Dedifferentiated amniotic fluid mesenchymal stem cell (primary cell): ENCODE measurements at regions not wholly inside any gene's neighbourhood (a gene's known extent, or its start where the extent isn't known, plus 50 kb on each side); places are given as distances from the start of the nearest gene placed in this dataset.
"Not testable (repeated sequence)": the region's sequence is repeated elsewhere in the genome, so short reads cannot be mapped to it uniquely, and the experiment has no call there.

Experiments used
- DNase-seq: peaks from one replicate; pipeline ENCODE4 v3.0.0-alpha.2; 2016; ENCODE audit errors: extremely low spot score

DNA sequence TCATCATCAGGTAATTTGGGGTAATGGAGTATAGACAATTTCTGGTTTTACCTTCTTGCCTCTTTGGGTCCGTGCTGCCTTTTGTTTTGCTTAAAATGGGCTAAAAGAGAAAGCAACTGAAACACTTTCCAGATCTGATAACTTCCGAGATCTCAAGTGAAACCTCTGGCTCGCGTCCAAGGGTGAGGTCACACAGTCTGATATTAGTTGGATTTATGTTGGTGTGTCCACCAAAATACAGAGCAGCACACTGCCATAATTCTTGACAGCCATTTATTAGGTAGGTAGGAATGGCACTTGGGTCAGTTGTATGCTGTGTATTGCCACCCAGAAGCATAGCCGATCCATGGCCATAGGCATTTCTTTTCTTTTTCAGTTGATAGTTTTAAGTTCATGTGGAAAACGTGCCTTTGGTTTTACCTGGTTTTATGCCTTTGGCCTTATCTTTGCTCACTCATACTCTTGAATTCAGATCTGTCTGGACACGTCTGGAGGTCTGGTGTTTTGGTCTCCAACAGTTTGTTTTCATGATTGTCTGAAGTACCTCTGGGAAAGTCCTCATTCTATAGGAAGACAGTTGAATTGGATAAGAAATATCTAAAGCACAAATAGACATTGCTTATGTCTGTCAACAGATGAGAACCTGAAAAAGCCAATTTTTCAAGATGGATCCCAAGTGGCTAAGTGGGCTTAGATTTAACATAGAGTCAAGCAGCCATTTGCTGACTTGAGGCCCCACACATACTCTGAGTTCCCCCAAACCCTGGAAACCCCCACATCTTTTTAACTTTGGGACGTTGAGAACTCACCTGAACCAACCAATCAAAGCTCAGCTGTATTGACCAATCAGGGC is 320.8 kb downstream of the SOX4 start:
- no peak for DNase-seq

DNA sequence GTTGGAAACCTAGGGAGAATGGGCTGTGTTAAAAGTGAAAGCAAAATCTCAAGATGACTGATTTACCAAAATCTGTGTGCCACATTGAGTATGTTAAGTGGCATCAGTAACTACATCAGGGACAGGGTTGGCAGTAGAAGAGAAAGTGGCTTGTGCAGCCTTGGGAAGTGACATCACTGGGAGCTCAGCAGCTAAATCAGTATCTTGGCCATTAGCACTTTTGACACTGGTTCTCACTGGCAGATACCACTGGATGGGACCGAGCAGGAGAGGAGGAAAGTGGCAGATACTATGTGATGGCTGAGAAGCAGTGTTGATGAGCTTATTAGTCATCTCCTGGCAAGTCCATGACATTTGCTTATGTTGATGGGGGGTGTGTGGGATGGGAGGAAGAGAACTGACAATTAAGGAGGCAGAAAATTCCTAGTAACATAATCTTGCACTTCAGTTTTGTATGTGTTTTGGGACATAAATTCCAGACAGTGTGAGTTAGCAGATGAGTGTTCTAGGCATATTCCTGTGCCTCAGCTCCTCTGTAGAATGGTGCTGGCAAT is 322.2 kb downstream of the SOX4 start:
- no peak for DNase-seq

DNA sequence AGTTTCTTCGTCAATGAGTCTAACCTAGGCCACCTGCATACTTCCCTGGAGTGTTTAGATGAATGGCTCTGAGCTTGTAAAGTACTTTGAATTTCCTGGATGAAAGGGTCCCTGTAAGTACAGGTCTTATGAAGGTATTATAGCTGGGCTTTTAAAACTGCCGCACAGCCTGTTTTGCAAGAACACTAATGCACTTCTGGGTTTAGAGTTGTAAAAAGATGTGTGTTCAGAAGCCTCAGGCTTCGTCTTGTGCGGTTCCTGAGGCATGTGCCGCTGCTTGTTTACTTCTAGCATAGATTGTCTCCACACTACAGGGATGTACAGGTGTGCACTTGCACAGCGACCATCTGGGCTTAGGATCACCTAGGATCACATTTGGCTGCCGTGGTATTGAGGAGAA is 324.5 kb downstream of the SOX4 start:
- DNase-seq, result no peak

DNA sequence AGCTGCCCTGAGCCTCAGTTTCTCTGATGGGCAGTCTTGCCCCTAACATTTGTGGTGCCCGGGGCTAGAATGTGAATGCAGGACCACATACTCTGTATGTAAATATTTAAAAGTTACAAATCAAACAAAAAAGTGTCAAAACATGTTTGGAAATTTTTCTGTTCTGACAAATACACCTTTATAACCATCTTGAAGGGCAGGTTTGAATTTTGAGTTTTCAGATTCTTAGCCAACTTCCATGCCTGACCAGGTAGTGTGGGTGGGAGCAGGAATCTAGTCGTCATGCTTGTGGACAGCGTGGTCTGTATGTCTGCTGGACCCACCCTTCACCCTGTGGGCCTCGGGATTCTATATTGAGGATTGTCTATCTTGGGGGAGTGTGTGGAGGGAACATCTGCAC is 325.1 kb downstream of the SOX4 start:
- no peak for DNase-seq

DNA sequence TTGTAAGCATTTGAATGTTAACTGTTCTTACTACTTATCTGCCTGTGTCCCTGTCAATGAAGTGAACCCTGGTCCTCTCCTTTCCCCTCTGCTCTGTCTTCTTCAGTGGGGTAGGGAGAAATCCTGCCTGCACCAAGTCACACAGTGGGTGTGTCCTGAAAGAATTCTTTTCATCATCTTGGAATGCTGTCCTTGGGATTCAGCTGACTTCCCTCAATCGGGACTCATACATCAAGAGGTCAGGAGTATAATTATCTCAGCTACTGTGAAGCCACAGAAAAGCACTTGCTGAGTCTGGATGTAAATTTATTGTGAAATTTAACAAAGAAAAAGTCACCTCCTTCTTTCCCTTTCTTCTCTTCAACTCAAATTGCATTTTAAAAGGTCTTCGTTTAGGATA is 328.5 kb downstream of the SOX4 start:
- no peak for DNase-seq

DNA sequence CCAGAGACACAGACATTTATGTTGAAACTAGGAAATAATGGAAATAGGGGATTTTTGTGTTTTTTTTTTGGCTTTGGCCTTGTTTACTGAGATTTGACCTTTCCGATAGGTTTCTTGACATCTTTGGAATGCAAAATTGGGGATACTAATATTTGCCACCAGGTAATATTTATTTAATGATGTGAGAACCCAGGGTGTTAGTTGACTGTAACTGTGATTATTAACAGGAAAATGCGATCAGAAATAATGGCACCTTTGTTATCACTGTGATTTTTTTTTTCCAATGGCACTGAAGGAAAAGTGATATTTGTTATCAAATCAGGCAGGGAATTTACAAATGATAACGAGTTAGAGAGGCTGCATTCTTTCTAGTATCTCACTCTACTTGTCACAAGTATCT is 330.5 kb downstream of the SOX4 start:
- DNase-seq, result no peak

DNA sequence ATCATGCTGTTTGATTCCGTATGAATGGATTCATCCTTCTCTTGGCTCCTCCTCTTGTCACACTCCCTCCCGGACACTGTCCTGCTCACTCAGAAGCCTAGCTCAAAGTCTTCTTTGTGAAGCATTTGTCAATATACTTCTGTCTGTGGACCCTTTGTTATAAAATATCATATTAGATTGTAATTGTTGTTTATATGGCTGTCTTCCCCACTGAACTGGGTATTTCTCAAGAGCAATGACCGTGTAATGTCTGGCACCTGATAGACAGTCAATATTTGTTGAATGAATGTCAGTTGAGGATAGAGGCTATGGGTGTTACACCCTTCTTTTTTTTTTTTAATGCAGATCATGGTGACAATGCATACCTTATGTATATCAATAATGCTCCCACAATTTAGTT is 335.3 kb downstream of the SOX4 start:
- no peak for DNase-seq

DNA sequence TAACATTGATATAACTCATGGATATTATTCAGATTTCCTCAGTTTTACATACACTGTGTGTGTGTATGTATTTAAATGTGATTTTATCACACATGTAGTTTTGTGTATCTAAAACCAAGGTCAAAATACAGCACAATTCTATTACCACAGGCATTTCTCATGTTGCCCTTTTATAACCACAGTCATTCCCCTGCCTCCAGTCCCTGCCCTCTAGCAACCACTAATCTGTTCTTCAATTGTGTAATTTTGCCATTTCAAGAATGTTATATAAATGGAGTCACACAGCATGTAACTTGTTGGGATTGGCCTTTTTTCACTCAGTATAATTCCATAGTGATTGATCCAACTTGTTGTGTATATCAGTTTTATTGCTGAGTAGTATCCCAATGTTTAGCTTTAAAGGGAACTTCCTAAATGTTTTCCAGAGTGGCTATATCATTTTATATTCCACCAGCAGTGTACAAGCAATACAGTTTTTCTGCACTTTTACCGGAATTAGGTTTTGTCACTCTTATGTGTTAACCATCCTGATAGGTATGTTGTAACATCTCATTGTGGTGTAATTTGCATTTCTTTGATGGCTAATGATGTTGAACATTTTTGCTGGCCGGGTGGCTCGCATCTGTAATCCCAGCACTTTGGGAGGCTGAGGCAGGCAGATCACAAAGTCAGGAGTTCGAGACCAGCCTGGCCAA is 338.2 kb downstream of the SOX4 start:
- DNase-seq, result no peak

DNA sequence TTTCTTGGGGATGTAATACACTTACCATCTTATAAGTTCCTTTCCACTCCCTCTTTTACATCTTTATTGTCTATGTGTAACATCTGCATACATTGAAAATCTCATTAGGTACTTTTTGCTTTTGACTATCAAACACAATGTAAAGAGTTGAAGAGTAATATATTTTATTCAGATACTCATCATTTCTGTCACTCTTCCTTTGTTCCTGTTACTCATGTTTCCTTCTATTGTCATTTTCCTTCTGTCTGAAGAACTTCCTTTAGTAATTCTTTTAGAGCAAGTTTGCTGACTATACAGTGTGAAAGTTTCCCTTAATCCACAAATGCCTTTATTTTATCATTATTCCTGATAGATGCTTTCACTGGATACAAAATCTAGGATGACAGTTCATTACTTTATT is 339.8 kb downstream of the SOX4 start:
- no peak for DNase-seq

DNA sequence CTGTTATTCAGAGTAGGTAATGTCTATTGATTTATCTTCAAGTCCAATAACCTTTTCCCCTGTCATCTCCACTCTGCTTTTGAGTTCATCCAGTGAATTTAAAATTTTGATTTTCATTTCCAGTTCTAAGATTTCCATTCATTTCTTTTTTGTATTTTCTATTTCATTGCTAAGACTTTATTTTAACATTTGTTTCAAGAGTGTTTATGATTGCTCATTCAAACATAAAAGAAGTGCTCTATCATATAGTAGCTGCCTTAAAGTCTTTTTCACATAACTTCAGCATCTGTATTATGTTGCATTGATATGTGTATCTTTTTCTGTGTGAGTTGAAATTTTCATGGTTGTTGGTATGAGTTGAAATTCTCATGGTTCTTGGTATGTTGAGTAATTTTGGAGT is 341.6 kb downstream of the SOX4 start:
- DNase-seq, result no peak

DNA sequence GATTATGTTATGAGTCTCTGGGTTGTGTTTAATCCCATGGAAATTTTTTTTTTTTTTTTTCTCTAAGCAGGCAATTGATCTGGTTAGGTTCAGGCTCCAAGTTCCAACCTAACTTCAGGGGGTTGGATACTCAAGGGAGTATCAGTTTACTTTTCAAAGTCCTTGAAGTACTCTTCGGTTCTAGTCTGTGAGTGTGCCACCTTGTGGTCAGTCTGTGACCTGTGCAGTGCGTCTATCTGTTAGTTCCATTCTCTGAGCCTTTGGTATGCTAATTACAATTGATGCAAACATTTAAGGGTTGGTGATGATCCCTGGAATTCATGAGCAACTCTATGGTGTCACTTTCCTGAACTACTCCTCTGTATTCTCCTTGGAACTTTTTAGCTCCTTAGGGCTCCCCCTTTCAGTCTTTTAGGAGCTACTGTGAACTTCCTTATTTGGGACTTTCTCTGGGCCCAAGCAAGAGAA is 342.0 kb downstream of the SOX4 start:
- DNase-seq, result no peak

DNA sequence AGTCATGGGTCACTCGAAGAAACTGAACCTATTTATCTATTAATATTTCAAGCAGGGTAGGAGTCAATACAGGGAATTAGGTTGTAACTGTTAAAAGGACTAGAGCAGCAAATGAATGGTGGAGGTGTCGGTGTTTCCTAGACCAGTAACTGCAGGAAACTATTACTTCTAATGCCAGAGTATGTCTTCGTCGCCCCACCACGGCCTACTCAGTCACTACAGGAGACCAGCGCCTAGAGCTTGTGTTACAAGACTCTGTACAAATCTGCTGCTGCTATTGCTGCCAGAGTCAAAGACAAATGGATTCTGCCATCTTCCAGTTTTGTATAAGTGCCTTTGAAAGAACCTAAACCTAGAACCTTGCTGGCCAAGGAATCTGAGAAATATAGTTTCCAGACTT is 343.9 kb downstream of the SOX4 start:
- DNase-seq, result no peak

DNA sequence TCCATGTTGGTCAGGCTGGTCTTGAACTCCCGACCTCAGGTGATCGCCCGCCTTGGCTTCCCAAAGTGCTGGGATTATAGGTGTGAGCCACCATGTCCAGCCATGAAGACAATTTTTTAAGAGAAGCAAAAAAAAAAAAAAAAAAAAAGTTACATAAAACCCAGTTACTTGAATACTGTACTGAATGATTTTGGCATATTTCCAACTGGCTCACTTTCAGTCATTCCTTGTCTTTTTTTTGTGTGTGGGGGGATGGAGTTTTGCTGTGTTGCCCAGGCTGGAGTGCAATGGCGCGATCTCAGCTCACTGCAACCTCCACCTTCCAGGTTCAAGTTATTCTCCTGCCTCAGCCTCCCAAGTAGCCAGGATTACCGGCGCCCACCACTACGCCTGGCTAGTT is 345.5 kb downstream of the SOX4 start:
- DNase-seq, result not testable (repeated sequence)

DNA sequence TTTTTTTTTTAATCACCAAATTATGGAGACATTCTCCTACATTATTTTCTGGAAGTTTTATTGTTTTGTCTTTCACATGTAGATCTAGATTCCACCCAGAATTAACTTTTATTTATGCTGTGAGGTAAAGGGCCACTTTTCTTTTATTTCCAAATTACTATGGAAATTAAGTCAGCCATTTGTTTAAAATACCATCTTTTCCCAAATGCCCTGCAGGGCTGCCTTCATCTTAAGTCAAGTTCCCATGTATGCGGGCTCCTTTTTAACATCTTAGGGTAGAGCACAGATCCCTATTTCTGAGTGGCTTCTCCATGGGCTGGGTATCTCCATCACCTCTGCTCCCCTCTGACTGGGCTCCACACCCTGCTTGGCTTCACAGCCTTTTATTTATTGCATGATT is 348.4 kb downstream of the SOX4 start:
- no peak for DNase-seq

DNA sequence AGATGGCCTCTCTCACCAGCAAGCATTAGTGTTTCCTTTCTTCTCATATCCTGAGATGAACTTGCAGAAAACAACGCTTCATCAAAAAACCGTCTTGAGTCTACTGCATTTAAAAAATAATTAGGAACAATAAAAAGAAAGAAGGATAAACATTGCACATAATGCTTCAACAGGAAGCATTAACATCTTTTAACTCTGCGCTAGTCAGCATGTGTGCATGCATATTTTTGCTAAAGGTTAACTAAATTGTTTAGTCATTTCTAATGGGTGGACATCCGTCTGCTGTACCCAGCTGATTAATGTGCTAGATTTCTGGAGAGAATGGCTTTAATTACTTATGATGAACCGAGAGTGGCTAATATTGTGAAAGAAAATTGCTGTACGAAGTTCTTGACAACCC is 349.3 kb downstream of the SOX4 start:
- DNase-seq, result no peak

DNA sequence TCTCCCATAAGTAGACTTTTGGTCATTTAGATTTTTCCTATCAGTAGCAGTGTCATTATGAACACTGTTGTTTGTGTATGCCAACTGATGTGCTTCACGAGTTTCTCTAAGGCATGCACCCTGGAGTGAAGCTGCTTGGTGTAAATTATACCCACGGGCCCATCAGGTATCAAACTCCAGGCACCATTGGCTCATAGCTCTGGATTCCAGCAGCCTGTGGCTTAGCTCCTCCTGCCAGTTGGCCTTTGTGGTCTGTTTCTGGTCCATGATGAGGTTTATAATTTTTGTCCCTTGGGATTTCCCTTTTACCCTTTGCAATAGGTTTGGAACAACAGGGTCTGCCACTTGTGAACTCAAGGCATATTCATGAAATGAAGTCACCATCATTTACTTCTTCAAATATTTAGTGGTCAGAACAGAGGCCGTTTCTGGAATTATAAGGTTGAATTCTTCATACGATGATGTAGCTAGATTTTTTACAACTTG is 350.5 kb downstream of the PRL start:
- peak; percentile 93 for DNase-seq

DNA sequence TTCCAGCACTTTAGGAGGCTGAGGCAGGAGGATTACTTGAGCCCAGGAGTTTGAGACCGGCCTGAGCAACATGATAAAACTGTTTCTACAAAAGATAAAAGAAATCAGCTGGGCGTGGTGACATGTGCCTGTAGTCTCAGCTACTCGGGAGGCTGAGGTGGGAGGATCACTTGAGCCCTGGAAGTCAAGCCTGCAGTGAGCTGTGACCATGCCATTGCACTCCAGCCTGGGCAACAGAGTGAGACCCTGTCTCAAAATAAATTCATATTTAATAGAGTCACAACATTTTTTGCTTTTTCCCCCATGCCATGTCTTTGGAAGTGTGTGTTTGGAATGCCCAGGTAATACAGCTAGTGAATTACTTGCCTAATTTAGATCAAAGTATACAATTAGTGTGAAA is 349.6 kb downstream of the PRL start:
- DNase-seq, result not testable (repeated sequence)

DNA sequence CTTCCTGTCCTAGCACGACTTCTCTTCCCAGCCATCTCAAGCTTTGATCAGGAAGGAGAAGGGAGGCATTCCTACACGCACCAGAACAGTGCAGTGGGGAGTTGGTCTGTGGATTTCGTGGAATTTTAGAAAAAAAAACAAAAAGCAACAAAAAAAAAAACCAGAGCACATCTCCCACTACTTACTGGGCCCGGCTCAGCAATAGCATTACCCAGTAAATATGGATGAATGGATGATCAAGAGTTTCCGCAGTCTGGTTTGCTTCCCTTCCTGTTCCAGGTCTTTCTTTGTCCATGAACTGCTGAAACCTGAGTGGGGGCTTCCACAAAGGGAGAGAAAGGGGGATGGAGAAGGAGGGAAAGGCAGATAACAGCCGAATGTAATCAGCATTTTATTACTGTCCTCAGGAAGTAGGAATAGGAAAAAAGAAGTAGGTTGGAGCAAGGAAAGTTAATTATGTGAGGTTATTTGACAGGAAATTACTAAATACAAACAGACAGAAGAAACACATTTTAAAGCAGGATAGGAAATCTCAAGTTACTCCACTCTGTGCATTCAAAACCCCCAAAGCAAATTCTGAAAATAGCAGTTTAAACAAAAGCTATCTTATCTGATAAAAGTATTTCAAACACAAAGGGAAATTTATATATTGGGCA is 349.0 kb downstream of the PRL start:
- DNase-seq, result peak; percentile 25

DNA sequence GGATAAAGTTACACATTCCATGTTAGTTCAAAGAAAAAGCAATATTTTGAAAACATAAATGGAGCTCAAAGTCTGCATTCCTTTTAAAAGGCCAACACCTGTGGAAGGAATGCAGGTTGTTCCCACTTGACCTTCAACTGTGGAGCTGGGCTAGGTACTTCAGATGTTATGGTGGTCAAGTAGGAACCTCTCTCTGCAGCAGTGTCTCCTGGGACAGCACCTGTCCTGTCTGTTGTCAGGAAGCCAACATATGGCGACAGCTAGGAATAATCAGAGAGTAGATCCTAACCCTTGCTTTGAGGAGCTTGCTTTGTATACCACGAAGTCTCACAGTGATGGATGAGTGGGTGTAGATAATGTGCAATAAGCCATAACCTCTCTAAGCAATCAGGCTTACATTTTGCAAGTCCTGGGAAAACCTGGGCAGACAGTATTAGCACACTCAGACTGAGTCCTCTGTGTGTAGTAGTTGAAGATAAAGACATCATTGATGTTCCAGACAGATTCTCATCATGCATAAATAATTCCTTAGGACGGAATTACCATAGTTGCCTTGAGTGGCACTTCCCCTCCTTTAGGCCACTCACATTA is 347.5 kb downstream of the PRL start:
- DNase-seq, result no peak

DNA sequence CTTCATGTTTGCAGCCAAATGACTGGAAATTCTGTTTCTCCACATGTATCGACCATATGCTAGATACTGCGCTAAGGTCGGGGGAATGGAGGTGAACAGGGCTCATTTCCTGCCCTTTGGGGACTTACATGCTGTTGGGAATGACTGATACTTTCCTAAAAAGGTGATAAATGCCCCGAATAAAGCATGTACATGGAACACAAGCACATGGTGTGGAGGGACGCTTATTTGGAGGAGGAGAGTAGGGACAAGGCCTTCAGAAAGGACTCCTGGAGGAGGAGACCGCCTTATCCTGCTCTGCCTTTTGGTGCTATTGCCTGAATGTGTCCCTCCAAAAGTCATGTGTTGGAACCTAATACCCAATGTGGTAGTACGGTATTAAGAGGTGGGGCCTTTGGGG is 344.5 kb downstream of the PRL start:
- no peak for DNase-seq

DNA sequence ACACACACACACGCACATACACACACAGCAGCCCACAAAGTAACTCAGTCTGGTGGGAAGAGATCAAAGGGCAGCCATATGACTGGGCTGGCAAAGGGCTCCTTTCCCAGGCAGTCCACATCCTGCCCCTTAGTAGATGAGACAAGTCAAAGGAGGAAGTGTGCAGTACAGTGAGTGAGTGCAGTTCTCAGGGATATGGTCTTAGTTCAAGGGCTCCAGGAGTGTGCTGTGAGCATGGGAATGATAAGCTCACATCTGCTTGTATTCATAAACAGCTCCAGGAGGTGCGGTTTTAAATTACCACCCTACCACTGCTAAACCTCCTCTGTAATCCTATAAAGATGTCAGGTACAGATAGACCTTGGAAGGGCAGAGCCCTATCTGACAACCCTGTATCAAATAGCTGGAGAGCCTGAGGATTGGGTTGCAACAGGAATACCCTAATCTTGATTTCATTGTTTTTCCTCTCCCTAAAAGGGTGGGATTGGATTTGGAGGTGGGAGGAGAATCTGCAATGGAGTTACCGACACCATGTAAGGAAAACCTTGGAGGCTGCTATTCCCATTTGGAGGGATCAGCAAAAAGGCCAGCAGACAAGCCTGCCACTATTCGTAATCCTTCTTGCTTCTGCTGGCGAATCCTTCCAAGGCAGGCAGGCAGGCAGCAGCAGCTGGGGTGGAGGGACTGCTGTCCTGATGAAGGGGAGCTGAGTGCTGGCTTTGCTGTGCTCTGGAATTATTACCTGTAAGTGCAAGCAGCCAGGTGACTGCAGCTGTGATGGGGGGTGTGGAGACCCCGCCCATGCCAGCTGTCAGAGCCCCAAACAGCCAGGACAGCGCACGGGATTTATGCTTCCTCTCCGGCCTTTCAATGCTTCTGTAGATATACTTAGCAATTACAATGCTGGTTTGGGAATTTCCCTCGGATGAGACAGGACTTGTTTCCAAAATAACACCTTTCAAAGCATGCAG is 342.7 kb downstream of the PRL start:
- no peak for DNase-seq
